ENCODE measurements at regions not wholly inside any gene's neighbourhood (a gene's known extent, or its start where the extent isn't known, plus 50 kb on each side); places are given as distances from the start of the nearest gene placed in this dataset.

DNA sequence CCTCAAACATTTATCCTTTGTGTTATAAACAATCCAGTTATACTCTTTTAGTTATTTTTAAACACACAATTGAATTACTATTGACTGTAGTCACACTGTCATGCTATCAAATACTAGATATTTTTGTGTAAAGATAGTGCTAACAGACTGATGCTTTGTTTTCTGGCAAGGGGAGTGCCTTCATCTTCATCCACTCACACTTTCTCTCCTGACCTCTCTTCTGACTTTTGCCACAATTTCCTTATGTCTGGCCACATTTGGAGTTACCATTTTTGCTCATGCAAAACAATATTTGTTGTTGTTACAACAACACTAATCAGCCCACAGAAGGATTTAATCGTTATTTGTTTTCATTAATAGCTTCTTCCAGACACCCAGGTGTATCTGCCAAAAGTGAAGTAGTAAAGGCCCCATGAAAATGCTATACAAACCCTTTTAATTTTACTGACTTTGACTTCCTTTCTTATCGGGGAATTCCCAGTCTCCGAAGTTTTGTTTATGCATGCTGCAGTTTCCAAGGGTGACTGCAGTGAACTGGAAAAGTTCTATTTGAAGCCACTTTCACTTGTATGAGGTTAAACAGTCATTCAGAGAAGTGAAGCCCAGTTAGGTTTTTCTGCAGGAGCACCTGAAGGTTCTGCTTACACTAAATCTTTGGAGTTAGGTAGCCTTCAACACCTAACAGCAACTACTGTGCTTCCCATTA, 66.1 kb upstream of the FRY start:
- no peaks in the 10 kb centered on the region for H3K27me3 ChIP-seq
- H2AFZ ChIP-seq, result no peak overlapping the region
- H3K4me1 ChIP-seq (ENCODE audit: insufficient read depth), result peaks cover 3% of the 10 kb centered on the region
- H3K36me3 ChIP-seq (replicated peaks; ENCODE audit: insufficient read depth, low read depth), result no peaks in the 10 kb centered on the region
- H4K20me1 ChIP-seq (ENCODE audit: insufficient read depth, poor library complexity, severe bottlenecking), result no peaks in the 10 kb centered on the region
- peak; percentile 51 for DNase-seq (ENCODE audit: low spot score)
- H3K27ac ChIP-seq, result peak overlapping the region; percentile 8
- no peaks in the 10 kb centered on the region for H3K9me3 ChIP-seq (ENCODE audit: low read depth)
- 28% methylated on average over 3 of the region's 3 CpGs for WGBS (ENCODE audit: low lambda C conversion rate, missing lambda C conversion rate)
- H3K4me3 ChIP-seq, result no peak overlapping the region
- no peaks in the 10 kb centered on the region for H3K79me2 ChIP-seq
- no peaks in the 10 kb centered on the region for H3K9me2 ChIP-seq (replicated peaks; ENCODE audit: insufficient read depth)
- TF ChIP-seq EZH2 (IDR thresholded peaks at IDR 0.05; ENCODE audit: borderline replicate concordance) (no peak), EZH2phosphoT487 (IDR thresholded peaks at IDR 0.05; ENCODE audit: low read depth, severe bottlenecking, unreplicated experiment) (no peak)
- TF ChIP-seq, protein P1, sequence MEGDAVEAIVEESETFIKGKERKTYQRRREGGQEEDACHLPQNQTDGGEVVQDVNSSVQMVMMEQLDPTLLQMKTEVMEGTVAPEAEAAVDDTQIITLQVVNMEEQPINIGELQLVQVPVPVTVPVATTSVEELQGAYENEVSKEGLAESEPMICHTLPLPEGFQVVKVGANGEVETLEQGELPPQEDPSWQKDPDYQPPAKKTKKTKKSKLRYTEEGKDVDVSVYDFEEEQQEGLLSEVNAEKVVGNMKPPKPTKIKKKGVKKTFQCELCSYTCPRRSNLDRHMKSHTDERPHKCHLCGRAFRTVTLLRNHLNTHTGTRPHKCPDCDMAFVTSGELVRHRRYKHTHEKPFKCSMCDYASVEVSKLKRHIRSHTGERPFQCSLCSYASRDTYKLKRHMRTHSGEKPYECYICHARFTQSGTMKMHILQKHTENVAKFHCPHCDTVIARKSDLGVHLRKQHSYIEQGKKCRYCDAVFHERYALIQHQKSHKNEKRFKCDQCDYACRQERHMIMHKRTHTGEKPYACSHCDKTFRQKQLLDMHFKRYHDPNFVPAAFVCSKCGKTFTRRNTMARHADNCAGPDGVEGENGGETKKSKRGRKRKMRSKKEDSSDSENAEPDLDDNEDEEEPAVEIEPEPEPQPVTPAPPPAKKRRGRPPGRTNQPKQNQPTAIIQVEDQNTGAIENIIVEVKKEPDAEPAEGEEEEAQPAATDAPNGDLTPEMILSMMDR (IDR thresholded peaks at IDR 0.05; ENCODE audit: poor library complexity), result no peak
- H3K4me2 ChIP-seq, result no peak overlapping the region

- no peaks in the 10 kb centered on the region for H3K27me3 ChIP-seq
- peaks cover 3% of the 10 kb centered on the region for H3K4me1 ChIP-seq (ENCODE audit: insufficient read depth)
- H3K27ac ChIP-seq, result no peak overlapping the region
- H3K9me3 ChIP-seq (ENCODE audit: low read depth), result no peaks in the 10 kb centered on the region
- no peak overlapping the region for H3K4me2 ChIP-seq
- no peaks in the 10 kb centered on the region for H4K20me1 ChIP-seq (ENCODE audit: insufficient read depth, poor library complexity, severe bottlenecking)
- no peaks in the 10 kb centered on the region for H3K9me2 ChIP-seq (replicated peaks; ENCODE audit: insufficient read depth)
- no peaks in the 10 kb centered on the region for H3K36me3 ChIP-seq (replicated peaks; ENCODE audit: insufficient read depth, low read depth)
- H2AFZ ChIP-seq, result no peak overlapping the region
- H3K4me3 ChIP-seq, result no peak overlapping the region
- no peaks in the 10 kb centered on the region for H3K79me2 ChIP-seq
- TF ChIP-seq, protein P1 (IDR thresholded peaks at IDR 0.05; ENCODE audit: poor library complexity), result peak; percentile 10
- no peak for TF ChIP-seq EZH2 (IDR thresholded peaks at IDR 0.05; ENCODE audit: borderline replicate concordance)
- 91% methylated on average over 1 of the region's 1 CpG for WGBS (ENCODE audit: low lambda C conversion rate, missing lambda C conversion rate)
- DNase-seq (ENCODE audit: low spot score), result no peak
Observed at GRCh38 chr13:31967155-31967554, 64.4 kb upstream of the FRY start.

GRCh38 chr13:31968473-31968872, 63.1 kb upstream of the FRY start:
- Histone ChIP-seq H3K4me1 (ENCODE audit: insufficient read depth) (peaks cover 3% of the 10 kb centered on the region), H3K4me2 (no peak overlapping the region), H3K9me2 (replicated peaks; ENCODE audit: insufficient read depth) (no peaks in the 10 kb centered on the region), H3K27ac (no peak overlapping the region), H2AFZ (no peak overlapping the region), H4K20me1 (ENCODE audit: insufficient read depth, poor library complexity, severe bottlenecking) (no peaks in the 10 kb centered on the region), H3K36me3 (replicated peaks; ENCODE audit: insufficient read depth, low read depth) (no peaks in the 10 kb centered on the region), H3K9me3 (ENCODE audit: low read depth) (no peaks in the 10 kb centered on the region), H3K4me3 (no peak overlapping the region), H3K79me2 (no peaks in the 10 kb centered on the region), H3K27me3 (no peaks in the 10 kb centered on the region)
- peak; percentile 20 for DNase-seq (ENCODE audit: low spot score)
- TF ChIP-seq EZH2phosphoT487 (IDR thresholded peaks at IDR 0.05; ENCODE audit: low read depth, severe bottlenecking, unreplicated experiment), result no peak
- TF ChIP-seq, protein P1 (IDR thresholded peaks at IDR 0.05; ENCODE audit: poor library complexity), result no peak
- TF ChIP-seq EZH2 (IDR thresholded peaks at IDR 0.05; ENCODE audit: borderline replicate concordance), result no peak
- WGBS (ENCODE audit: low lambda C conversion rate, missing lambda C conversion rate), result 76% methylated on average over 3 of the region's 3 CpGs

Measured in hepatocyte (in vitro differentiated cells).